ENCODE measurements at regions not wholly inside any gene's neighbourhood (a gene's known extent, or its start where the extent isn't known, plus 50 kb on each side); places are given as distances from the start of the nearest gene placed in this dataset.
A peak's percentile ranks its signal among the peaks of the same experiment; 100 is the strongest.

GRCh38 chr12:125193376-125194152, 128.3 kb downstream of the AACS start:
- no peak for DNase-seq

- peak; percentile 7 for DNase-seq
Observed at GRCh38 chr12:125194163-125194773, 129.0 kb downstream of the AACS start.

- no peak for DNase-seq
Observed at GRCh38 chr12:125194987-125195386, 129.8 kb downstream of the AACS start.

GRCh38 chr12:125197326-125197725, 132.1 kb downstream of the AACS start:
- DNase-seq = no peak

GRCh38 chr12:125198652-125199051, 133.4 kb downstream of the AACS start:
- DNase-seq = no peak

GRCh38 chr12:125201090-125201489, 135.9 kb downstream of the AACS start:
- no peak for DNase-seq

GRCh38 chr12:125201940-125202339, 136.7 kb downstream of the AACS start:
- DNase-seq = no peak

- DNase-seq = no peak
Observed at GRCh38 chr12:125202421-125202820, 137.2 kb downstream of the AACS start.

- DNase-seq = no peak
Observed at GRCh38 chr12:125203145-125203765, 138.0 kb downstream of the AACS start.

- DNase-seq = no peak
Observed at GRCh38 chr12:125205386-125205785, 140.2 kb downstream of the AACS start.

- no peak for DNase-seq
Observed at GRCh38 chr12:125206711-125207110, 141.5 kb downstream of the AACS start.

GRCh38 chr12:125208334-125208733, 143.1 kb downstream of the AACS start:
- no peak for DNase-seq

GRCh38 chr12:125208942-125209341, 143.7 kb downstream of the AACS start:
- DNase-seq = no peak

- no peak for DNase-seq
Observed at GRCh38 chr12:125210104-125210755, 145.0 kb downstream of the AACS start.

GRCh38 chr12:125211464-125211863, 146.2 kb downstream of the AACS start:
- DNase-seq = no peak

- DNase-seq = no peak
Observed at GRCh38 chr12:125214289-125214688, 149.1 kb downstream of the AACS start.

- no peak for DNase-seq
Observed at GRCh38 chr12:125216756-125217155, 151.5 kb downstream of the AACS start.

GRCh38 chr12:125217308-125217707, 152.1 kb downstream of the AACS start:
- DNase-seq = no peak

GRCh38 chr12:125218952-125219351, 153.7 kb downstream of the AACS start:
- DNase-seq = no peak

- no peak for DNase-seq
Observed at GRCh38 chr12:125220404-125221273, 155.4 kb downstream of the AACS start.

- no peak for DNase-seq
Observed at GRCh38 chr12:125221602-125222001, 156.4 kb downstream of the AACS start.

- no peak for DNase-seq
Observed at GRCh38 chr12:125222876-125223275, 157.6 kb downstream of the AACS start.

GRCh38 chr12:125225641-125226040, 160.4 kb downstream of the AACS start:
- no peak for DNase-seq
